GM18861 (cell line): ENCODE measurements at regions not wholly inside any gene's neighbourhood (a gene's known extent, or its start where the extent isn't known, plus 50 kb on each side); places are given as distances from the start of the nearest gene placed in this dataset.

Source experiments
- ATAC-seq: cut with Tn5 transposase; IDR thresholded peaks from one replicate; pipeline ENCODE4 v1.9.1; 2021; ENCODE audit not compliant: unreplicated experiment

- ATAC-seq, result no peak
These were observed 211.6 kb downstream of the TRIB2 start for GRCh38 chr2:12928197-12928774.

- no peak for ATAC-seq
These were observed 212.2 kb downstream of the TRIB2 start for GRCh38 chr2:12928775-12929401.

GRCh38 chr2:12929758-12930157, 213.0 kb downstream of the TRIB2 start:
- ATAC-seq, result no peak

- ATAC-seq, result no peak
These were observed 213.7 kb downstream of the TRIB2 start for GRCh38 chr2:12930391-12930790.

GRCh38 chr2:12931186-12931844, 214.6 kb downstream of the TRIB2 start:
- ATAC-seq, result no peak

- no peak for ATAC-seq
These were observed 215.5 kb downstream of the TRIB2 start for GRCh38 chr2:12932192-12932591.

- no peak for ATAC-seq
These were observed 217.5 kb downstream of the TRIB2 start for GRCh38 chr2:12934146-12934756.

GRCh38 chr2:12935222-12935621, 218.5 kb downstream of the TRIB2 start:
- no peak for ATAC-seq

GRCh38 chr2:12935796-12936195, 219.1 kb downstream of the TRIB2 start:
- ATAC-seq, result no peak

GRCh38 chr2:12941203-12941602, 224.5 kb downstream of the TRIB2 start:
- no peak for ATAC-seq

- ATAC-seq, result no peak
These were observed 231.7 kb downstream of the TRIB2 start for GRCh38 chr2:12948231-12948960.

GRCh38 chr2:12948961-12949353, 232.2 kb downstream of the TRIB2 start:
- no peak for ATAC-seq

GRCh38 chr2:12949406-12949805, 232.7 kb downstream of the TRIB2 start:
- ATAC-seq, result no peak

GRCh38 chr2:12950174-12950573, 233.4 kb downstream of the TRIB2 start:
- no peak for ATAC-seq

- no peak for ATAC-seq
These were observed 234.4 kb downstream of the TRIB2 start for GRCh38 chr2:12950957-12951656.

GRCh38 chr2:12951657-12951973, 234.9 kb downstream of the TRIB2 start:
- no peak for ATAC-seq

- ATAC-seq, result no peak
These were observed 236.9 kb downstream of the TRIB2 start for GRCh38 chr2:12953596-12953995.

- ATAC-seq, result no peak
These were observed 239.1 kb downstream of the TRIB2 start for GRCh38 chr2:12955864-12956263.

- no peak for ATAC-seq
These were observed 240.5 kb downstream of the TRIB2 start for GRCh38 chr2:12957251-12957650.

- ATAC-seq, result no peak
These were observed 243.2 kb downstream of the TRIB2 start for GRCh38 chr2:12959935-12960334.

GRCh38 chr2:12960671-12961070, 243.9 kb downstream of the TRIB2 start:
- ATAC-seq, result no peak
